K562 (cell line): ENCODE measurements at regions not wholly inside any gene's neighbourhood (a gene's known extent, or its start where the extent isn't known, plus 50 kb on each side); places are given as distances from the start of the nearest gene placed in this dataset.
A peak's percentile ranks its signal among the peaks of the same experiment; 100 is the strongest.

Experiments
- ATAC-seq: fragments of 200-7000 bp; cut with Tn5 transposase; 3 replicates; pipeline ENCODE4 v1.9.1; 2020; ENCODE audit warnings: moderate library complexity
- BruUV-seq: library from RNA; stranded (reverse); fragments of 400-500 nt; replicated peaks from 2 replicates; lab custom pipeline; 2021; lab: Mats Ljungman, UMichigan
- CTCF ChIA-PET: fragments of 300-600 bp; formaldehyde crosslinking; extraction: SDS; loops from one replicate; lab custom pipeline; 2021; ENCODE audit warnings: low intra/inter-chr PET ratio; lab: Yijun Ruan, JAX
- POLR2A ChIA-PET: fragments of 300-600, 350-650 bp; sonication (Branson Sonifier 250); formaldehyde crosslinking; extraction: SDS; loops from one replicate; lab custom pipeline; 2021; ENCODE audit warnings: antibody characterized with exemption, inconsistent platforms; lab: Yijun Ruan, JAX
- DNase-seq, 4 experiments: peaks; one replicate each; pipeline versions ENCODE4 v3.0.0 to v3.0.0-alpha.2; 2011 to 2018; ENCODE audit warnings: low spot score in 3 of 4, mixed read lengths in 3 of 4; ENCODE audit errors: extremely low read depth in 1 of 4
- FAIRE-seq: peaks from 2 replicates; lab custom pipeline; 2011; peaks lifted over from hg19 to GRCh38; lab: Jason Lieb, UNC
- H2AFZ ChIP-seq: 2 replicates; pipeline ENCODE4 v1.6.0; 2011; ENCODE audit warnings: low read depth, low read length, control low read depth, inconsistent platforms
- H3K27ac ChIP-seq: fragments of 200-600 bp; 3 replicates; pipeline ENCODE4 v1.8.0; 2011; ENCODE audit warnings: low read depth, mild to moderate bottlenecking, control low read depth, inconsistent platforms, low read length, moderate library complexity, mixed read lengths; ENCODE audit errors: extremely low read depth
- H3K27me3 ChIP-seq, 2 experiments: fragments of 300-600 bp in 1 of 2; 2 replicates in 1 of 2; 3 replicates in 1 of 2; pipeline versions ENCODE4 v1.6.0 to v1.8.0; 2011; ENCODE audit warnings: inconsistent platforms in 2 of 2, low read length in 2 of 2, mild to moderate bottlenecking in 1 of 2, mixed read lengths in 1 of 2, moderate library complexity in 1 of 2; ENCODE audit not compliant: control insufficient read depth in 2 of 2, insufficient read depth in 2 of 2
- H3K36me3 ChIP-seq: fragments of 300-600 bp; 3 replicates; pipeline ENCODE4 v1.8.0; 2011; ENCODE audit warnings: mild to moderate bottlenecking, low read length, inconsistent platforms; ENCODE audit not compliant: control insufficient read depth, insufficient read depth
- H3K4me1 ChIP-seq, 2 experiments: fragments of 200-600 bp in 1 of 2; replicated peaks in 1 of 2; 2 replicates in 1 of 2; 3 replicates in 1 of 2; pipeline versions ENCODE4 v1.5.1 to v1.8.0; 2011; ENCODE audit warnings: inconsistent platforms in 2 of 2, low read length in 2 of 2, mild to moderate bottlenecking in 1 of 2, mixed read lengths in 1 of 2, moderate library complexity in 1 of 2; ENCODE audit not compliant: control insufficient read depth in 2 of 2, insufficient read depth in 2 of 2
- H3K4me2 ChIP-seq: 2 replicates; pipeline ENCODE4 v1.6.1; 2011; ENCODE audit warnings: low read length, control low read depth, inconsistent platforms, mixed read lengths; ENCODE audit not compliant: insufficient read depth
- H3K4me3 ChIP-seq: fragments of 200-600 bp; sonication (generic), shearing (Covaris generic); 2 replicates; pipeline ENCODE4 v1.5.1; 2016; ENCODE audit warnings: control low read depth, inconsistent platforms
- H3K79me2 ChIP-seq: fragments of 200-600 bp; 3 replicates; pipeline ENCODE4 v1.8.0; 2011; ENCODE audit warnings: low read length, inconsistent platforms; ENCODE audit not compliant: control insufficient read depth, insufficient read depth
- H3K9ac ChIP-seq, 2 experiments: 2 replicates each; pipeline versions ENCODE4 v1.6.0 to v1.6.1; 2011; ENCODE audit warnings: low read depth in 2 of 2, low read length in 2 of 2, control low read depth in 1 of 2, inconsistent platforms in 1 of 2, mild to moderate bottlenecking in 1 of 2, mixed read lengths in 1 of 2; ENCODE audit not compliant: insufficient read depth in 1 of 2
- H3K9me1 ChIP-seq: one replicate; pipeline ENCODE4 v1.6.0; 2011; ENCODE audit warnings: inconsistent platforms, mild to moderate bottlenecking, low read length, moderate library complexity; ENCODE audit not compliant: control insufficient read depth, insufficient read depth
- H3K9me3 ChIP-seq: replicated peaks from 2 replicates; pipeline ENCODE4 v1.5.1; 2011; ENCODE audit warnings: low read depth, low read length, inconsistent platforms; ENCODE audit not compliant: control insufficient read depth, insufficient read depth
- H4K20me1 ChIP-seq: replicated peaks from 2 replicates; pipeline ENCODE4 v1.6.1; 2011; ENCODE audit warnings: low read length, inconsistent platforms, mixed read lengths; ENCODE audit not compliant: control insufficient read depth, insufficient read depth
- CREB3L1 ChIP-seq: fragments of 450-650 bp; IDR thresholded peaks from 2 replicates; pipeline ENCODE4 v1.6.1; 2014; ENCODE audit warnings: low read depth, mild to moderate bottlenecking, moderate library complexity, borderline replicate concordance
- MLLT1 ChIP-seq, 2 experiments: fragments of 450-650 bp; IDR thresholded peaks; 2 replicates each; pipeline ENCODE4 v1.6.1; 2016
- RFX1 ChIP-seq: fragments of 450-650 bp; IDR thresholded peaks from 2 replicates; pipeline ENCODE4 v1.6.1; 2016; ENCODE audit warnings: mild to moderate bottlenecking, moderate library complexity
- ZNF740 ChIP-seq, 3 experiments: fragments of 200-800 bp in 1 of 3; sonication (Bioruptor generic) in 1 of 3; sonication (generic) in 1 of 3; formaldehyde crosslinking in 1 of 3; IDR thresholded peaks; 2 replicates each; pipeline versions ENCODE4 v1.6.1 to v1.8.0; 2016 to 2022; ENCODE audit warnings: mild to moderate bottlenecking in 2 of 3, missing compliant biosample characterization in 2 of 3, missing genetic modification characterization in 2 of 3, missing genetic modification reagents in 1 of 3
- WGBS: fragments of 100-300 bp; shearing (Covaris generic); methylation state at CpG from one replicate; pipeline ENCODE4 v1.1.6; 2016; ENCODE audit warnings: low coverage, mixed read lengths; ENCODE audit not compliant: insufficient coverage; ENCODE audit errors: missing lambda C conversion rate; 5-methylcytosine and 5-hydroxymethylcytosine counted together
- in situ Hi-C: fragments of 300-500 bp; cut with MboI; formaldehyde crosslinking; loops from 4 replicates; pipeline ENCODE4 v1.15.0; 2018; ENCODE audit warnings: inconsistent platforms, mixed read lengths
- intact Hi-C: fragments of 100-400 bp; cut with micrococcal nuclease; formaldehyde crosslinking; loops from 2 replicates; pipeline ENCODE4 v1.14.2; 2022

GRCh38 chr10:130261766-130262165 is 125.6 kb downstream of the GLRX3 start (continued):
- TF ChIP-seq ZNF740 (CRISPR knock-in tag; IDR thresholded peaks at IDR 0.05): no peak
- no peak for TF ChIP-seq ZNF740 (tag; IDR thresholded peaks at IDR 0.05)
- TF ChIP-seq MLLT1 (IDR thresholded peaks at IDR 0.05): no peak

- H3K4me2 ChIP-seq: no peak overlapping the region
- no peak overlapping the region for H3K27ac ChIP-seq
- H3K9me1 ChIP-seq: no peaks in the 10 kb centered on the region
- no peaks in the 10 kb centered on the region for H3K36me3 ChIP-seq
- TF ChIP-seq RFX1: peak; percentile 80
- TF ChIP-seq CREB3L1: no peak
- no peak overlapping the region for H2AFZ ChIP-seq
- FAIRE-seq (no peak), DNase-seq (no peak), ATAC-seq (no peak)
- H3K79me2 ChIP-seq: no peaks in the 10 kb centered on the region
- H3K9me3 ChIP-seq: no peaks in the 10 kb centered on the region
- no peak overlapping the region for H3K4me3 ChIP-seq
- in situ Hi-C loops (no loop called here), intact Hi-C loops (no loop called here)
- H3K4me1 ChIP-seq: no peaks in the 10 kb centered on the region
- ChIA-PET POLR2A (no interaction called here), CTCF (no interaction called here)
- H4K20me1 ChIP-seq: no peaks in the 10 kb centered on the region
- 1% methylated on average over 12 of the region's 12 CpGs for WGBS
- H3K27me3 ChIP-seq: peaks cover 0 to 29% of the 10 kb centered on the region in 2 experiments; a peak in 1 of 5 replicates
- H3K9ac ChIP-seq: no peak overlapping the region
- no TSS peak for BruUV-seq
Measured at GRCh38 chr10:130263289-130263688, 127.1 kb downstream of the GLRX3 start.
